ENCODE measurements at regions not wholly inside any gene's neighbourhood (a gene's known extent, or its start where the extent isn't known, plus 50 kb on each side); places are given as distances from the start of the nearest gene placed in this dataset.

- TF ChIP-seq SP1 (IDR thresholded peaks at IDR 0.05; ENCODE audit: low read depth) (no peak), CEBPB (IDR thresholded peaks at IDR 0.05; ENCODE audit: low read depth) (no peak), ELF1 (IDR thresholded peaks at IDR 0.05; ENCODE audit: borderline replicate concordance, low read depth) (no peak), ZBTB33 (IDR thresholded peaks at IDR 0.05; ENCODE audit: extremely low read depth, insufficient replicate concordance, low read length) (no peak), ZNF274 (IDR thresholded peaks at IDR 0.05; ENCODE audit: low read depth, low read length) (no peak), YY1 (IDR thresholded peaks at IDR 0.05; ENCODE audit: extremely low read depth, insufficient replicate concordance, low read depth, low read length) (no peak), EZH2 (IDR thresholded peaks at IDR 0.05) (no peak), ZFX (IDR thresholded peaks at IDR 0.05) (no peak), MAX (IDR thresholded peaks at IDR 0.05) (no peak), JUND (IDR thresholded peaks at IDR 0.05) (no peak), RAD21 (IDR thresholded peaks at IDR 0.05; ENCODE audit: low read depth) (no peak), TCF7L2 (IDR thresholded peaks at IDR 0.05; ENCODE audit: borderline replicate concordance, extremely low read depth, insufficient read depth, insufficient read length) (no peak), EZH2phosphoT487 (IDR thresholded peaks at IDR 0.05; ENCODE audit: borderline replicate concordance) (no peak), REST (IDR thresholded peaks at IDR 0.05; ENCODE audit: low read depth) (no peak), SIN3A (IDR thresholded peaks at IDR 0.05; ENCODE audit: low read depth) (no peak)
- Histone ChIP-seq H3K4me2 (ENCODE audit: low read length) (no peak overlapping the region), H3K79me2 (ENCODE audit: insufficient read depth, low read length) (no peaks in the 10 kb centered on the region), H3K9me2 (ENCODE audit: insufficient read depth) (no peaks in the 10 kb centered on the region), H3K9me3 (ENCODE audit: control insufficient read depth in 1 of 2, insufficient read depth in 1 of 2, low read depth in 1 of 2, low read length in 2 of 2) (no peaks in the 10 kb centered on the region), H3K27me3 (ENCODE audit: insufficient read depth, low read length) (0 out of 2 replicates have a peak, but pooled peaks cover 5% of the 10 kb centered on the region), H2AFZ (ENCODE audit: low read depth, low read length, poor library complexity, severe bottlenecking) (no peak overlapping the region), H4K20me1 (ENCODE audit: insufficient read depth) (no peaks in the 10 kb centered on the region), H3K9ac (ENCODE audit: low read length) (no peak overlapping the region), H3K4me3 (replicated peaks in 1 of 2; ENCODE audit: low read depth in 1 of 2, low read length in 2 of 2) (no peak overlapping the region), H3K4me1 (ENCODE audit: control insufficient read depth in 1 of 2, insufficient read depth in 2 of 2, low read length in 2 of 2) (peaks cover 8 to 15% of the 10 kb centered on the region in 2 experiments), H3K36me3 (ENCODE audit: control insufficient read depth in 1 of 2, insufficient read depth in 2 of 2, low read length in 2 of 2) (no peaks in the 10 kb centered on the region), H3K27ac (ENCODE audit: low read depth, low read length) (no peak overlapping the region)
- intact Hi-C loops (cut with micrococcal nuclease): no loop called here
- ChIA-PET POLR2A (no interaction called here), CTCF (no interaction called here), RAD21 (ENCODE audit: low non-redundant PET in 1 of 2, low total read pairs in 2 of 2, uncharacterized antibody in 2 of 2, unreplicated experiment in 2 of 2) (no interaction called here)
- no peak for ATAC-seq
- no TSS peak for BruUV-seq (replicated peaks)
- DNase-seq (ENCODE audit: low read depth, low spot score): no peak
These were observed 141.6 kb upstream of the PARP11 start for GRCh38 chr12:4014858-4015224.

Data from HCT116 (cell line).